Ishikawa (cell line): ENCODE measurements at regions not wholly inside any gene's neighbourhood (a gene's known extent, or its start where the extent isn't known, plus 50 kb on each side); places are given as distances from the start of the nearest gene placed in this dataset.

Source experiments
- CEBPB ChIP-seq: IDR thresholded peaks from 2 replicates; pipeline ENCODE4 v1.6.1; 2012
- CREB1 ChIP-seq: IDR thresholded peaks from 2 replicates; pipeline ENCODE4 v1.6.1; 2012; ENCODE audit warnings: low read depth
- EGR1 ChIP-seq: IDR thresholded peaks from 2 replicates; pipeline ENCODE4 v1.6.1; 2012
- EP300 ChIP-seq: IDR thresholded peaks from 2 replicates; pipeline ENCODE4 v1.6.1; 2012; ENCODE audit warnings: borderline replicate concordance
- FOXM1 ChIP-seq: IDR thresholded peaks from 2 replicates; pipeline ENCODE4 v1.6.1; 2012; ENCODE audit warnings: low read depth, borderline replicate concordance
- MAX ChIP-seq: IDR thresholded peaks from 2 replicates; pipeline ENCODE4 v1.6.1; 2012
- NFIC ChIP-seq: IDR thresholded peaks from 2 replicates; pipeline ENCODE4 v1.6.1; 2012
- RAD21 ChIP-seq: IDR thresholded peaks from 2 replicates; pipeline ENCODE4 v1.6.1; 2012; ENCODE audit warnings: low read depth
- REST ChIP-seq: IDR thresholded peaks from 2 replicates; pipeline ENCODE4 v1.6.1; 2012; ENCODE audit warnings: low read depth, mild to moderate bottlenecking
- TAF1 ChIP-seq: IDR thresholded peaks from 2 replicates; pipeline ENCODE4 v1.6.1; 2012; ENCODE audit warnings: low read depth, mild to moderate bottlenecking
- TEAD4 ChIP-seq: IDR thresholded peaks from 2 replicates; pipeline ENCODE4 v1.6.1; 2012
- USF1 ChIP-seq: IDR thresholded peaks from 2 replicates; pipeline ENCODE4 v1.6.1; 2012
- ZBTB7A ChIP-seq: IDR thresholded peaks from 2 replicates; pipeline ENCODE4 v1.6.1; 2012; ENCODE audit warnings: low read depth

GRCh38 chr7:42534441-42534840, 297.4 kb upstream of the GLI3 start:
- TF ChIP-seq CREB1 (no peak), RAD21 (no peak), MAX (no peak), EP300 (no peak), EGR1 (no peak), TAF1 (no peak), TEAD4 (no peak), CEBPB (no peak), ZBTB7A (no peak), NFIC (no peak), USF1 (no peak), FOXM1 (no peak), REST (no peak)
